ENCODE measurements at regions not wholly inside any gene's neighbourhood (a gene's known extent, or its start where the extent isn't known, plus 50 kb on each side); places are given as distances from the start of the nearest gene placed in this dataset.

DNA sequence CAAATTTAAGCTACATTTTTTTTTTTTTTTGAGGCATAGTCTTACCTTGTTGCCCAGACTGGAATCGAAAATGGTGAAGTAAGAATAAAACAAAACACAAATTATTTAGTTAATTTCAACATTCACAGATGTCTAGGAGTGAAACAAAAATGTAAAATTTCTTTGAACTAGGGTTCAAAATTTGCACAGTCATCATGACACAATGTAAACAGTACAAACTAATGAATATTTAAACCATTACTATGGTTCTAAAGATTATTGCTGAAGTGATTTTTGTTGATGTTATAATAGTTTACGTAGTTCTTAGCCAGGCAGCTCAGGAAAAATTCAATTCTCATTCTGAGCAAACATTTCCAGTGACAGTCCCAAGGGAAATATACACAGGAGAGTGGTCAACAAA is 633.1 kb downstream of the GRXCR1 start:
- TF ChIP-seq POLR2AphosphoS5 (IDR thresholded peaks at IDR 0.05; ENCODE audit: low read depth, low read length) (no peak), TAF1 (IDR thresholded peaks at IDR 0.05; ENCODE audit: borderline replicate concordance, insufficient read depth, low read length) (no peak), SIN3A (IDR thresholded peaks at IDR 0.05; ENCODE audit: borderline replicate concordance, insufficient read depth, low read length) (no peak), FOXP2 (optimal IDR thresholded peaks at IDR 0.05; ENCODE audit: borderline replicate concordance, extremely low read depth, extremely low read length, insufficient read depth) (no peak), REST (IDR thresholded peaks at IDR 0.05; ENCODE audit: insufficient read depth in 1 of 2, low read depth in 2 of 2, low read length in 2 of 2) (no peak)

GRCh38 chr4:43547561-43547960 is 655.0 kb downstream of the GRXCR1 start:
- TF ChIP-seq SIN3A (IDR thresholded peaks at IDR 0.05; ENCODE audit: borderline replicate concordance, insufficient read depth, low read length) (no peak), REST (IDR thresholded peaks at IDR 0.05; ENCODE audit: insufficient read depth in 1 of 2, low read depth in 2 of 2, low read length in 2 of 2) (no peak), FOXP2 (optimal IDR thresholded peaks at IDR 0.05; ENCODE audit: borderline replicate concordance, extremely low read depth, extremely low read length, insufficient read depth) (no peak), TAF1 (IDR thresholded peaks at IDR 0.05; ENCODE audit: borderline replicate concordance, insufficient read depth, low read length) (no peak), POLR2AphosphoS5 (IDR thresholded peaks at IDR 0.05; ENCODE audit: low read depth, low read length) (no peak)

GRCh38 chr4:43550981-43551627 is 658.6 kb downstream of the GRXCR1 start:
- TF ChIP-seq FOXP2 (optimal IDR thresholded peaks at IDR 0.05; ENCODE audit: borderline replicate concordance, extremely low read depth, extremely low read length, insufficient read depth), result no peak
- TF ChIP-seq POLR2AphosphoS5 (IDR thresholded peaks at IDR 0.05; ENCODE audit: low read depth, low read length), result no peak
- no peak for TF ChIP-seq TAF1 (IDR thresholded peaks at IDR 0.05; ENCODE audit: borderline replicate concordance, insufficient read depth, low read length)
- TF ChIP-seq SIN3A (IDR thresholded peaks at IDR 0.05; ENCODE audit: borderline replicate concordance, insufficient read depth, low read length), result no peak
- TF ChIP-seq REST (IDR thresholded peaks at IDR 0.05; ENCODE audit: insufficient read depth in 1 of 2, low read depth in 2 of 2, low read length in 2 of 2), result no peak

DNA sequence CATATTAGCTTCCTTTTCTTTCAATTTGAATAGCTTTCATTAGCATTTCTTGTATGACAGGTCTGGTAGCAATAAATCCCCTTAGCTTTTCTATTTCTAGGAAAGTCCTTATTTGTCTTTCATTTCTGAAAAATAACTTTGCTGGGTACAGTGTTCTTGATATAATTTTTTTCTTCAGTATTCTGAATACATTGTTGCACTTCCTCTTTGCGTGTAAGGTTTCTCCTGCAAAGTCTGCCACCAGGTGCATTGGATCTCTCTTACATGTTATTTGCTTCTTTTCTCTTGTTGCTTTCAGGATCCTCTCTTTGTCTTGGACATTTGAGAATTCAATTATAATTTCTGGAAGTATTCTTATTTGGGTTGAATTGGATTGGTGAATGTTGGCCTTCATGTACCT is 663.7 kb downstream of the GRXCR1 start:
- TF ChIP-seq TAF1 (IDR thresholded peaks at IDR 0.05; ENCODE audit: borderline replicate concordance, insufficient read depth, low read length) (no peak), FOXP2 (optimal IDR thresholded peaks at IDR 0.05; ENCODE audit: borderline replicate concordance, extremely low read depth, extremely low read length, insufficient read depth) (no peak), POLR2AphosphoS5 (IDR thresholded peaks at IDR 0.05; ENCODE audit: low read depth, low read length) (no peak), REST (IDR thresholded peaks at IDR 0.05; ENCODE audit: insufficient read depth in 1 of 2, low read depth in 2 of 2, low read length in 2 of 2) (no peak), SIN3A (IDR thresholded peaks at IDR 0.05; ENCODE audit: borderline replicate concordance, insufficient read depth, low read length) (no peak)
